ENCODE measurements at regions not wholly inside any gene's neighbourhood (a gene's known extent, or its start where the extent isn't known, plus 50 kb on each side); places are given as distances from the start of the nearest gene placed in this dataset.

DNA sequence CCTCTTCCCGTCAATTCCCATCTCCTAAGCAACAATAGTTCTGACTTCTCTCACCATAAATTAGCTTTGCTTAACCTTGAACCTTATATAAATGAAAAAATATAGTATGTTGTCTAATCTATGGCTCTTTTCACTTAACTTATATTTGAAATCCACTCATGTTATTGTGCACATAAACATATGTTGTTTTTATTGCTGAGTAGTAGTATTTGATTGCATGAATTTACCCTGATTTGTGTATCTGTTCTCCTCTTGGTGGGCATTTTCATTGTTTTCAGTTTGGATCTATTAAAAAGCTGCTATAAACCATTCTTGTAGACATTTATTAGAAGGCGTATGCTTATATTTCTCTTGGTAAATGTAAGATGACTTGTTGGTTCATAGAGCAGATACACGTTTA, 874.3 kb upstream of the ZEB2 start:
- TF ChIP-seq ZNF768 (tag by site-specific recombination; IDR thresholded peaks at IDR 0.05) (no peak), ZBTB7A (tag by site-specific recombination; IDR thresholded peaks at IDR 0.05; ENCODE audit: low read depth) (no peak), ZNF214 (tag by site-specific recombination; IDR thresholded peaks at IDR 0.05; ENCODE audit: borderline replicate concordance) (no peak), TCF7L2 (IDR thresholded peaks at IDR 0.05; ENCODE audit: borderline replicate concordance, low read depth, low read length) (no peak), ZNF366 (tag by site-specific recombination; conservative IDR thresholded peaks at IDR 0.05) (no peak), ZBTB1 (tag by site-specific recombination; IDR thresholded peaks at IDR 0.05) (no peak), ZNF24 (tag by site-specific recombination; IDR thresholded peaks at IDR 0.05) (no peak), SALL2 (tag by site-specific recombination; IDR thresholded peaks at IDR 0.05; ENCODE audit: borderline replicate concordance) (no peak), ZNF76 (tag by site-specific recombination; IDR thresholded peaks at IDR 0.05; ENCODE audit: borderline replicate concordance, low read depth) (no peak), ZNF600 (tag by site-specific recombination; IDR thresholded peaks at IDR 0.05) (no peak), ZNF792 (tag by site-specific recombination; IDR thresholded peaks at IDR 0.05) (no peak)
- TF ChIP-seq, protein P1, sequence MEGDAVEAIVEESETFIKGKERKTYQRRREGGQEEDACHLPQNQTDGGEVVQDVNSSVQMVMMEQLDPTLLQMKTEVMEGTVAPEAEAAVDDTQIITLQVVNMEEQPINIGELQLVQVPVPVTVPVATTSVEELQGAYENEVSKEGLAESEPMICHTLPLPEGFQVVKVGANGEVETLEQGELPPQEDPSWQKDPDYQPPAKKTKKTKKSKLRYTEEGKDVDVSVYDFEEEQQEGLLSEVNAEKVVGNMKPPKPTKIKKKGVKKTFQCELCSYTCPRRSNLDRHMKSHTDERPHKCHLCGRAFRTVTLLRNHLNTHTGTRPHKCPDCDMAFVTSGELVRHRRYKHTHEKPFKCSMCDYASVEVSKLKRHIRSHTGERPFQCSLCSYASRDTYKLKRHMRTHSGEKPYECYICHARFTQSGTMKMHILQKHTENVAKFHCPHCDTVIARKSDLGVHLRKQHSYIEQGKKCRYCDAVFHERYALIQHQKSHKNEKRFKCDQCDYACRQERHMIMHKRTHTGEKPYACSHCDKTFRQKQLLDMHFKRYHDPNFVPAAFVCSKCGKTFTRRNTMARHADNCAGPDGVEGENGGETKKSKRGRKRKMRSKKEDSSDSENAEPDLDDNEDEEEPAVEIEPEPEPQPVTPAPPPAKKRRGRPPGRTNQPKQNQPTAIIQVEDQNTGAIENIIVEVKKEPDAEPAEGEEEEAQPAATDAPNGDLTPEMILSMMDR (tag by site-specific recombination; IDR thresholded peaks at IDR 0.05) = no peak
- TF ChIP-seq, protein P2, sequence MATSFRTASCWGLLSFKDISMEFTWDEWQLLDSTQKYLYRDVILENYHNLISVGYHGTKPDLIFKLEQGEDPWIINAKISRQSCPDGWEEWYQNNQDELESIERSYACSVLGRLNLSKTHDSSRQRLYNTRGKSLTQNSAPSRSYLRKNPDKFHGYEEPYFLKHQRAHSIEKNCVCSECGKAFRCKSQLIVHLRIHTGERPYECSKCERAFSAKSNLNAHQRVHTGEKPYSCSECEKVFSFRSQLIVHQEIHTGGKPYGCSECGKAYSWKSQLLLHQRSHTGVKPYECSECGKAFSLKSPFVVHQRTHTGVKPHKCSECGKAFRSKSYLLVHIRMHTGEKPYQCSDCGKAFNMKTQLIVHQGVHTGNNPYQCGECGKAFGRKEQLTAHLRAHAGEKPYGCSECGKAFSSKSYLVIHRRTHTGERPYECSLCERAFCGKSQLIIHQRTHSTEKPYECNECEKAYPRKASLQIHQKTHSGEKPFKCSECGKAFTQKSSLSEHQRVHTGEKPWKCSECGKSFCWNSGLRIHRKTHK (tag by site-specific recombination; IDR thresholded peaks at IDR 0.05) = no peak
- TF ChIP-seq, protein P3, sequence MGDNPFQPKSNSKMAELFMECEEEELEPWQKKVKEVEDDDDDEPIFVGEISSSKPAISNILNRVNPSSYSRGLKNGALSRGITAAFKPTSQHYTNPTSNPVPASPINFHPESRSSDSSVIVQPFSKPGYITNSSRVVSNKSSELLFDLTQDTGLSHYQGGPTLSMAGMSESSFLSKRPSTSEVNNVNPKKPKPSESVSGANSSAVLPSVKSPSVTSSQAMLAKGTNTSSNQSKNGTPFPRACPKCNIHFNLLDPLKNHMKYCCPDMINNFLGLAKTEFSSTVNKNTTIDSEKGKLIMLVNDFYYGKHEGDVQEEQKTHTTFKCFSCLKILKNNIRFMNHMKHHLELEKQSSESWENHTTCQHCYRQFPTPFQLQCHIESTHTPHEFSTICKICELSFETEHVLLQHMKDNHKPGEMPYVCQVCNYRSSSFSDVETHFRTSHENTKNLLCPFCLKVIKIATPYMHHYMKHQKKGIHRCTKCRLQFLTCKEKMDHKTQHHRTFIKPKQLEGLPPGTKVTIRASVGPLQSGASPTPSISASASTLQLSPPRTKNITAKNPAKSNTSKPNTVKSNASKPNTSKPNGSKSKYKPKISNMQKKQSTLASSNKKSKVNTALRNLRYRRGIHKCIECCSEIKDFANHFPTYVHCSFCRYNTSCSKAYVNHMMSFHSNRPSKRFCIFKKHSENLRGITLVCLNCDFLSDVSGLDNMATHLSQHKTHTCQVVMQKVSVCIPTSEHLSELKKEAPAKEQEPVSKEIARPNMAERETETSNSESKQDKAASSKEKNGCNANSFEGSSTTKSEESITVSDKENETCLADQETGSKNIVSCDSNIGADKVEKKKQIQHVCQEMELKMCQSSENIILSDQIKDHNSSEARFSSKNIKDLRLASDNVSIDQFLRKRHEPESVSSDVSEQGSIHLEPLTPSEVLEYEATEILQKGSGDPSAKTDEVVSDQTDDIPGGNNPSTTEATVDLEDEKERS (tag by site-specific recombination; IDR thresholded peaks at IDR 0.05) = no peak

All from HEK293 (cell line).